Kidney (tissue), 13 donors: ENCODE measurements at regions not wholly inside any gene's neighbourhood (a gene's known extent, or its start where the extent isn't known, plus 50 kb on each side); places are given as distances from the start of the nearest gene placed in this dataset.

Source experiments
- DNase-seq, 5 donors: peaks; one replicate each; pipeline ENCODE4 v3.0.0-alpha.2; 2013 to 2020
- FAIRE-seq: peaks from 2 replicates; lab custom pipeline; 2012; peaks lifted over from hg19 to GRCh38; lab: Jason Lieb, UNC
- H3K27ac ChIP-seq, 2 donors: one replicate each; pipeline ENCODE4 v1.7.0; 2013; ENCODE audit warnings: low read depth in 2 of 2, low read length in 2 of 2, inconsistent platforms in 1 of 2
- H3K27me3 ChIP-seq: one replicate; pipeline ENCODE4 v1.7.1; 2013; ENCODE audit warnings: low read length, inconsistent platforms; ENCODE audit not compliant: control insufficient read depth, insufficient read depth
- H3K36me3 ChIP-seq, 3 donors: one replicate each; pipeline versions ENCODE4 v1.7.0 to v1.7.1; 2013; ENCODE audit warnings: low read length in 3 of 3, control low read depth in 1 of 3, inconsistent platforms in 1 of 3; ENCODE audit not compliant: insufficient read depth in 3 of 3, control insufficient read depth in 2 of 3
- H3K4me1 ChIP-seq, 3 donors: one replicate each; pipeline versions ENCODE4 v1.7.0 to v1.7.1; 2013; ENCODE audit warnings: low read length in 3 of 3, inconsistent platforms in 1 of 3, low read depth in 1 of 3; ENCODE audit not compliant: control insufficient read depth in 2 of 3, insufficient read depth in 2 of 3
- H3K4me3 ChIP-seq, 3 donors: one replicate each; pipeline versions ENCODE4 v1.7.0 to v1.8.1; 2013; ENCODE audit warnings: low read length in 3 of 3, control low read depth in 1 of 3, inconsistent platforms in 1 of 3
- H3K9ac ChIP-seq, 3 donors: one replicate each; pipeline versions ENCODE4 v1.7.0 to v1.7.1; 2013; ENCODE audit warnings: low read length in 3 of 3, control low read depth in 1 of 3, inconsistent platforms in 1 of 3
- H3K9me3 ChIP-seq, 3 donors: one replicate each; pipeline versions ENCODE4 v1.7.0 to v1.7.1; 2013; ENCODE audit warnings: low read length in 3 of 3, control low read depth in 1 of 3, inconsistent platforms in 1 of 3; ENCODE audit not compliant: control insufficient read depth in 2 of 3, insufficient read depth in 1 of 3
- CTCF ChIP-seq: IDR thresholded peaks from 3 replicates; pipeline ENCODE4 v1.5.1; 2012; ENCODE audit warnings: mild to moderate bottlenecking, moderate library complexity, borderline replicate concordance; ENCODE audit not compliant: insufficient read depth; ENCODE audit errors: extremely low read depth
- intact Hi-C: fragments of 100-400 bp; cut with DNase I; formaldehyde crosslinking; loops from one replicate; pipeline ENCODE4 v1.11.1; 2022
- donor health status: control.
- donor health status: control.
- donor health status: control.
- donor health status: control.
- donor health status: control.
- donor health status: DM: yes; HTN: yes; CAD: no.
- donor health status: Normal renal cell carcinoma (clear cell type).

- Histone ChIP-seq H3K4me1 (no peaks in the 10 kb centered on the region), H3K4me3 (no peak overlapping the region), H3K9me3 (no peaks in the 10 kb centered on the region), H3K9ac (no peak overlapping the region), H3K36me3 (no peaks in the 10 kb centered on the region), H3K27ac (no peak overlapping the region), H3K27me3 (no peaks in the 10 kb centered on the region)
- intact Hi-C loops = no loop called here
- TF ChIP-seq CTCF = no peak
- FAIRE-seq (no peak), DNase-seq (no peak)
Measured at GRCh38 chr12:115325858-115326257, 641.9 kb upstream of the TBX3 start.

- Histone ChIP-seq H3K36me3 (no peaks in the 10 kb centered on the region), H3K27me3 (no peaks in the 10 kb centered on the region), H3K4me3 (no peak overlapping the region), H3K27ac (no peak overlapping the region), H3K9ac (no peak overlapping the region), H3K9me3 (no peaks in the 10 kb centered on the region), H3K4me1 (peaks cover 0 to 3% (median 0%) of the 10 kb centered on the region in 3 donors)
- peak in 2 of 5 donors; percentile 50 to 79 for DNase-seq
- intact Hi-C loops = no loop called here
- TF ChIP-seq CTCF = no peak
- FAIRE-seq = no peak
Measured at GRCh38 chr12:115324949-115325593, 641.1 kb upstream of the TBX3 start.

- no peak for DNase-seq
- TF ChIP-seq CTCF = no peak
- no peaks in the 10 kb centered on the region for H3K9me3 ChIP-seq
- no peak for FAIRE-seq
- H3K36me3 ChIP-seq = no peaks in the 10 kb centered on the region
- intact Hi-C loops = no loop called here
- H3K4me3 ChIP-seq = no peak overlapping the region
- no peaks in the 10 kb centered on the region for H3K27me3 ChIP-seq
- no peak overlapping the region for H3K9ac ChIP-seq
- peaks cover 0 to 6% (median 0%) of the 10 kb centered on the region in 3 donors for H3K4me1 ChIP-seq
- no peak overlapping the region for H3K27ac ChIP-seq
Measured at GRCh38 chr12:115323223-115323905, 639.4 kb upstream of the TBX3 start.
